CD4-positive, alpha-beta T cell (primary cell): ENCODE measurements at regions not wholly inside any gene's neighbourhood (a gene's known extent, or its start where the extent isn't known, plus 50 kb on each side); places are given as distances from the start of the nearest gene placed in this dataset.

ENCODE experiments used
- ATAC-seq: fragments of 200-7000 bp; cut with Tn5 transposase; one replicate; pipeline ENCODE4 v1.10.0; 2022; ENCODE audit warnings: mild to moderate bottlenecking; ENCODE audit not compliant: poor library complexity
- CTCF ChIA-PET: fragments of 350-600 bp; sonication (Branson Sonifier 250); formaldehyde crosslinking; loops from one replicate; lab custom pipeline; 2021; ENCODE audit warnings: antibody characterized with exemption, inconsistent platforms; lab: Charles Lee
- POLR2A ChIA-PET: fragments of 350-600 bp; sonication (Branson Sonifier 250); formaldehyde crosslinking; loops from one replicate; lab custom pipeline; 2021; ENCODE audit warnings: antibody characterized with exemption, inconsistent platforms; lab: Charles Lee
- DNase-seq, 14 experiments: peaks; one replicate each; pipeline ENCODE4 v3.0.0-alpha.2; 2013 to 2020; ENCODE audit warnings: mixed read lengths in 2 of 14
- H3K27ac ChIP-seq, 2 donors: one replicate each; pipeline versions ENCODE4 v1.5.1 to v1.7.0; 2013; ENCODE audit warnings: low read length in 2 of 2, low read depth in 1 of 2, mild to moderate bottlenecking in 1 of 2
- H3K27me3 ChIP-seq, 2 experiments: 1 replicate in 1 of 2; 2 replicates in 1 of 2; pipeline versions ENCODE4 v1.6.1 to v1.7.0; 2013; ENCODE audit warnings: low read length in 2 of 2, control low read depth in 1 of 2, mild to moderate bottlenecking in 1 of 2, moderate library complexity in 1 of 2; ENCODE audit not compliant: insufficient read depth in 2 of 2, control insufficient read depth in 1 of 2
- H3K36me3 ChIP-seq: one replicate; pipeline ENCODE4 v1.6.1; 2013; ENCODE audit warnings: low read length, control low read depth; ENCODE audit not compliant: insufficient read depth
- H3K4me1 ChIP-seq: one replicate; pipeline ENCODE4 v1.6.1; 2013; ENCODE audit warnings: low read length, control low read depth; ENCODE audit not compliant: insufficient read depth
- H3K4me3 ChIP-seq: one replicate; pipeline ENCODE4 v1.5.1; 2013; ENCODE audit warnings: mild to moderate bottlenecking, low read length, moderate library complexity
- H3K9me3 ChIP-seq, 2 experiments: 1 replicate in 1 of 2; 2 replicates in 1 of 2; pipeline versions ENCODE4 v1.6.1 to v1.7.0; 2013; ENCODE audit warnings: low read length in 2 of 2, mild to moderate bottlenecking in 2 of 2, control low read depth in 1 of 2, moderate library complexity in 1 of 2; ENCODE audit not compliant: control insufficient read depth in 1 of 2, insufficient read depth in 1 of 2
- H3K27ac Mint-ChIP-seq: one replicate; pipeline ENCODE4 v1.8.0; 2020; ENCODE audit warnings: mixed read lengths
- H3K27me3 Mint-ChIP-seq: one replicate; pipeline ENCODE4 v1.8.0; 2021; ENCODE audit warnings: mixed read lengths
- H3K36me3 Mint-ChIP-seq: one replicate; pipeline ENCODE4 v1.8.0; 2021; ENCODE audit warnings: low read depth, mixed read lengths
- H3K4me1 Mint-ChIP-seq: one replicate; pipeline ENCODE4 v1.8.0; 2021; ENCODE audit warnings: low read depth, mixed read lengths
- H3K4me3 Mint-ChIP-seq: one replicate; pipeline ENCODE4 v1.8.0; 2020; ENCODE audit warnings: mild to moderate bottlenecking, mixed read lengths
- H3K9me3 Mint-ChIP-seq: one replicate; pipeline ENCODE4 v1.8.0; 2020; ENCODE audit warnings: mixed read lengths
- CTCF ChIP-seq: fragments of 200-600 bp; IDR thresholded peaks from one replicate; pipeline ENCODE4 v1.8.0; 2022; ENCODE audit warnings: antibody characterized with exemption, mild to moderate bottlenecking
- intact Hi-C, 2 experiments: fragments of 100-400 bp; cut with DNase I in 1 of 2; cut with micrococcal nuclease in 1 of 2; formaldehyde crosslinking; loops; one replicate each; pipeline versions ENCODE4 v1.15.1 to v1.9.0; 2023 to 2025; cut with DNase I, micrococcal nuclease

DNA sequence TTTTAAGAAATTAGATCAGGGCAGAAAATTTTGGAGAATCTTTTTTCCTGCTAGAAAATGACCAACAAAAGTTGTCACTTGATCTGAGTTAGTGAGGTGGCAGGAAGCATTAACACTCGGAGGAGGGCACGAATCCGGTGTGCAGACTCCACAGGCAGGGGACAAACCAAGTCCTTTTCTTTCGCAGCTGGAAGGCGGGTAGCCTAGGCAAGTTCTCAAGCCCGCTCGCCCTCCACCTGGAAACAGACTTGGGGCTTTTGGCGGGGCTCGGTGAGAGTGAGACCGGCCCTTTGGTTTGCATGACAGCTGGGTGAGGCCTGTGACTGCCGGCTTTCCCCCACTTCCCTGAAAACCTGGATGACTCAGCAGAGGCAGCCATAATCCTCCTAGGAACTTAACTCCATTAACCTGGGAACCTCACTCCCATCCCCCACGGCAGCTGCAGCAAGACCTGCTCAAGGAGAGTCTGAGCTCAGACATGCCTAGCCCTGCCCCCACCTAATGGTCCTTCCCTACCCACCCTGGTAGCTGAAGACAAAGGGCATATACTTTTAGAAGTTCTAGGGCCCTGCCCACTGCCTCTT, 134.8 kb downstream of the MFSD1 start:
- intact Hi-C loops: no loop called here

DNA sequence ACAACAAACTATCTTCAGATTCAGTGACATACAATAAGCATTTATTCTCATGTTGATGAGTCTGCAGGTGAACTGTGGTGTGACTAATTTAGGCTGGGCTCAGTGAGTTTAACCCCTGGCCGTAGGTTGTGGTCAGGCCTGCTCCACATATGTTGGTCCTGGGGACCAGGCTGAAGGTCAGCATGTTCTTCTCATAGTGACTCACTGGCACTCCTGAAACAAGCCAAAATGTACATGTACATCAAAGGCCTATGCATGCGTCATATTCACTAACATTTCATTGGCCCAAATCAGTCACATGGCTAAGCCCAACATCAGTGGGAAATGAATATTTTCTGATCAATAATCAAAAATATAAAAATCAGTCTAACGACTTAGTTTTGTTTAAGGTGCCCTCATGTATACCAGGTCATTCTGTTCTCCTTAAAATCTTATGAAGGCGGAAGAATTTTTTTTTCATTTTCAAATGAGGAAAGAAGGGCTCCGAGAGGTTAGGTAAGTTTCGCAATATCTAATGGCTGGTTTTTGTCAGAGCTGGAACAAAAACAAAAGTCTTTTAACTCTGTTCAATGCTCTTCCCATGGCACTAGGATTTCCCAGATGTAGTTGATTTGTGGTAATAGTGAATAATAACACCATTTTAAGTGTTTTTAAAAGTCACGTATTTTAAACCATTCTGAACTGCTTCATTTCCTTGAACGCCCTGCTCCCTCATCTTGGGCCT, 148.5 kb downstream of the MFSD1 start:
- Histone ChIP-seq H3K27me3 (no peaks in the 10 kb centered on the region), H3K36me3 (no peaks in the 10 kb centered on the region), H3K4me3 (no peak overlapping the region), H3K27ac (no peak overlapping the region), H3K4me1 (no peaks in the 10 kb centered on the region), H3K9me3 (no peaks in the 10 kb centered on the region)
- intact Hi-C loops: no loop called here
- ChIA-PET CTCF (no interaction called here), POLR2A (no interaction called here)
- no peak overlapping the region for H3K4me3 Mint-ChIP-seq
- no peak for TF ChIP-seq CTCF
- peaks cover 7% of the 10 kb centered on the region for H3K27me3 Mint-ChIP-seq
- no peak for DNase-seq
- no peaks in the 10 kb centered on the region for H3K9me3 Mint-ChIP-seq
- no peaks in the 10 kb centered on the region for H3K36me3 Mint-ChIP-seq
- H3K4me1 Mint-ChIP-seq: no peaks in the 10 kb centered on the region
- ATAC-seq: no peak
- H3K27ac Mint-ChIP-seq: no peak overlapping the region

More for the DNA sequence above, 134.8 kb downstream of the MFSD1 start:
- Histone ChIP-seq H3K9me3 (peaks cover 9 to 14% of the 10 kb centered on the region in 2 experiments), H3K27ac (no peak overlapping the region), H3K4me1 (no peaks in the 10 kb centered on the region), H3K36me3 (no peaks in the 10 kb centered on the region), H3K4me3 (no peak overlapping the region), H3K27me3 (no peaks in the 10 kb centered on the region)
- ChIA-PET POLR2A (no interaction called here), CTCF (no interaction called here)
- DNase-seq (no peak), ATAC-seq (no peak)
- H3K36me3 Mint-ChIP-seq: no peaks in the 10 kb centered on the region
- peaks cover 27% of the 10 kb centered on the region for H3K9me3 Mint-ChIP-seq
- H3K4me1 Mint-ChIP-seq: no peaks in the 10 kb centered on the region
- no peak overlapping the region for H3K4me3 Mint-ChIP-seq
- no peak overlapping the region for H3K27ac Mint-ChIP-seq
- H3K27me3 Mint-ChIP-seq: peaks cover 21% of the 10 kb centered on the region
- TF ChIP-seq CTCF: no peak

DNA sequence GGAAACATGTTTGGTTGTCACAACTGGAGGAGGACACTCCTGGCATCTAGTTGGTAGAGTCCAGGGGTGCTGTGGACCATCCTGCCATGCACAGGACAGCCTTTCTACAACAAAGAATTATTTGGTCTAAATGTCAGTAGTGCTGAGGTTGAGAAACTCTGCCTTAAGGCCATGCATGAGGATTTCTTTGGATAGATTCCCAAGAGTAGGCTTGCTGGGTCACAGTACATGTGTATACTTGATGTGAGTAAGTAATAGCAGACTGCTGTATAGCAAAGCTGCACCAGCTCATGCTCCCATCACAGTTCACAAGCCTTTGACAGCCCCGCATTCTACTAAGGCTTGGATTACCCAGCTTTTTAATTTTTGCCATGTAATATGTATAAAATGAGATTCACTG, 151.3 kb downstream of the MFSD1 start:
- DNase-seq: no peak
- TF ChIP-seq CTCF: no peak
- Histone ChIP-seq H3K27me3 (no peaks in the 10 kb centered on the region), H3K27ac (no peak overlapping the region), H3K4me3 (no peak overlapping the region), H3K36me3 (no peaks in the 10 kb centered on the region), H3K9me3 (peaks cover 0 to 5% of the 10 kb centered on the region in 2 experiments), H3K4me1 (no peaks in the 10 kb centered on the region)
- H3K27ac Mint-ChIP-seq: no peak overlapping the region
- peaks cover 7% of the 10 kb centered on the region for H3K27me3 Mint-ChIP-seq
- ChIA-PET CTCF (no interaction called here), POLR2A (no interaction called here)
- no peak overlapping the region for H3K4me3 Mint-ChIP-seq
- peaks cover 3% of the 10 kb centered on the region for H3K9me3 Mint-ChIP-seq
- intact Hi-C loops: no loop called here
- no peaks in the 10 kb centered on the region for H3K36me3 Mint-ChIP-seq
- ATAC-seq: no peak
- no peaks in the 10 kb centered on the region for H3K4me1 Mint-ChIP-seq
